ENCODE measurements at regions not wholly inside any gene's neighbourhood (a gene's known extent, or its start where the extent isn't known, plus 50 kb on each side); places are given as distances from the start of the nearest gene placed in this dataset.
"Not testable (repeated sequence)": the region's sequence is repeated elsewhere in the genome, so short reads cannot be mapped to it uniquely, and the experiment has no call there.

GRCh38 chr16:16723819-16724519 lies 345.0 kb downstream of the NPIPA7 start:
- H3K4me3 ChIP-seq; H3K4me1 ChIP-seq; DNase-seq (ENCODE audit: low spot score in 2 of 2); H3K27me3 ChIP-seq; H3K9me3 ChIP-seq; H3K36me3 ChIP-seq; intact Hi-C loops (cut with DNase I); H3K27ac ChIP-seq: not testable (repeated sequence)

GRCh38 chr16:16727048-16727447 lies 348.1 kb downstream of the NPIPA7 start:
- DNase-seq (ENCODE audit: low spot score in 2 of 2); H3K36me3 ChIP-seq; H3K27me3 ChIP-seq; intact Hi-C loops (cut with DNase I); H3K4me1 ChIP-seq; H3K27ac ChIP-seq; H3K9me3 ChIP-seq; H3K4me3 ChIP-seq: not testable (repeated sequence)

GRCh38 chr16:16742573-16742972 lies 363.6 kb downstream of the NPIPA7 start:
- H3K9me3 ChIP-seq; intact Hi-C loops (cut with DNase I); DNase-seq (ENCODE audit: low spot score in 2 of 2); H3K36me3 ChIP-seq; H3K27ac ChIP-seq; H3K27me3 ChIP-seq; H3K4me3 ChIP-seq; H3K4me1 ChIP-seq: not testable (repeated sequence)

GRCh38 chr16:16754992-16755667 lies 376.2 kb downstream of the NPIPA7 start:
- H3K36me3 ChIP-seq; H3K4me3 ChIP-seq; H3K9me3 ChIP-seq; intact Hi-C loops (cut with DNase I); H3K27me3 ChIP-seq; H3K27ac ChIP-seq; H3K4me1 ChIP-seq; DNase-seq (ENCODE audit: low spot score in 2 of 2): not testable (repeated sequence)

- no peak for TF ChIP-seq CTCF (IDR thresholded peaks at IDR 0.05)
- H3K27me3 ChIP-seq, result no peaks in the 10 kb centered on the region
- intact Hi-C loops (cut with DNase I), result no loop called here
Observed at GRCh38 chr16:16763449-16763848, 384.5 kb downstream of the NPIPA7 start.

GRCh38 chr16:16770717-16771116 lies 391.8 kb downstream of the NPIPA7 start:
- DNase-seq (ENCODE audit: low spot score in 2 of 2); H3K4me1 ChIP-seq; H3K27ac ChIP-seq; H3K36me3 ChIP-seq; intact Hi-C loops (cut with DNase I); H3K27me3 ChIP-seq; H3K4me3 ChIP-seq; H3K9me3 ChIP-seq: not testable (repeated sequence)

More at GRCh38 chr16:16763449-16763848, 384.5 kb downstream of the NPIPA7 start:
- H3K4me3 ChIP-seq, result no peak overlapping the region
- no peaks in the 10 kb centered on the region for H3K9me3 ChIP-seq
- no peak for DNase-seq (ENCODE audit: low spot score in 2 of 2)
- H3K4me1 ChIP-seq, result no peaks in the 10 kb centered on the region
- H3K27ac ChIP-seq, result no peak overlapping the region
- H3K36me3 ChIP-seq, result no peaks in the 10 kb centered on the region

- H3K9me3 ChIP-seq, result no peaks in the 10 kb centered on the region
- intact Hi-C loops (cut with DNase I), result no loop called here
- H3K27me3 ChIP-seq, result no peaks in the 10 kb centered on the region
- DNase-seq (ENCODE audit: low spot score in 2 of 2), result no peak
- no peak overlapping the region for H3K27ac ChIP-seq
- no peak overlapping the region for H3K4me3 ChIP-seq
- no peak for TF ChIP-seq CTCF (IDR thresholded peaks at IDR 0.05)
- H3K36me3 ChIP-seq, result no peaks in the 10 kb centered on the region
- no peaks in the 10 kb centered on the region for H3K4me1 ChIP-seq
Observed at GRCh38 chr16:16774389-16774788, 395.4 kb downstream of the NPIPA7 start.

GRCh38 chr16:16778332-16778731 lies 399.4 kb downstream of the NPIPA7 start:
- DNase-seq (ENCODE audit: low spot score in 2 of 2), result no peak
- Histone ChIP-seq H3K9me3 (no peaks in the 10 kb centered on the region), H3K4me1 (no peaks in the 10 kb centered on the region), H3K4me3 (no peak overlapping the region), H3K36me3 (no peaks in the 10 kb centered on the region), H3K27ac (no peak overlapping the region), H3K27me3 (no peaks in the 10 kb centered on the region)
- TF ChIP-seq CTCF (IDR thresholded peaks at IDR 0.05), result no peak
- intact Hi-C loops (cut with DNase I), result no loop called here

Data from ascending aorta (tissue), 2 donors.